GM12864 (cell line): ENCODE measurements at regions not wholly inside any gene's neighbourhood (a gene's known extent, or its start where the extent isn't known, plus 50 kb on each side); places are given as distances from the start of the nearest gene placed in this dataset.

Experiments used
- DNase-seq: peaks from one replicate; pipeline ENCODE4 v3.0.0-alpha.2; 2011; ENCODE audit warnings: low read depth
- H3K4me3 ChIP-seq: 2 replicates; pipeline ENCODE4 v1.5.1; 2011; ENCODE audit warnings: mild to moderate bottlenecking, low read depth, low read length, control low read depth
- CTCF ChIP-seq: IDR thresholded peaks from 2 replicates; pipeline ENCODE4 v1.5.1; 2011; ENCODE audit warnings: low read depth, mild to moderate bottlenecking, moderate library complexity, low read length, control low read depth, inconsistent platforms; ENCODE audit errors: missing control alignments

GRCh38 chr4:152246659-152247058 is 289.2 kb downstream of the FBXW7 start:
- TF ChIP-seq CTCF: no peak
- DNase-seq: no peak
- no peak overlapping the region for H3K4me3 ChIP-seq

GRCh38 chr4:152245680-152246079 is 290.2 kb downstream of the FBXW7 start:
- no peak overlapping the region for H3K4me3 ChIP-seq
- no peak for DNase-seq
- no peak for TF ChIP-seq CTCF

GRCh38 chr4:152244659-152245058 is 291.2 kb downstream of the FBXW7 start:
- no peak for DNase-seq
- no peak overlapping the region for H3K4me3 ChIP-seq
- TF ChIP-seq CTCF: no peak

- no peak overlapping the region for H3K4me3 ChIP-seq
- DNase-seq: no peak
- TF ChIP-seq CTCF: no peak
Observed at GRCh38 chr4:152243896-152244595, 291.8 kb downstream of the FBXW7 start.

- no peak for DNase-seq
- TF ChIP-seq CTCF: no peak
- H3K4me3 ChIP-seq: no peak overlapping the region
Observed at GRCh38 chr4:152243206-152243605, 292.7 kb downstream of the FBXW7 start.

- no peak overlapping the region for H3K4me3 ChIP-seq
- no peak for TF ChIP-seq CTCF
- DNase-seq: no peak
Observed at GRCh38 chr4:152240232-152240631, 295.7 kb downstream of the FBXW7 start.

GRCh38 chr4:152239216-152239615 is 296.7 kb downstream of the FBXW7 start:
- no peak for TF ChIP-seq CTCF
- DNase-seq: no peak
- no peak overlapping the region for H3K4me3 ChIP-seq
